ENCODE measurements at regions not wholly inside any gene's neighbourhood (a gene's known extent, or its start where the extent isn't known, plus 50 kb on each side); places are given as distances from the start of the nearest gene placed in this dataset.
A peak's percentile ranks its signal among the peaks of the same experiment; 100 is the strongest.

GRCh38 chr5:82522897-82523296, 244.7 kb upstream of the RPS23 start:
- H2BK5ac ChIP-seq (ENCODE audit: low read depth, low read length, poor library complexity): no peak overlapping the region
- H3K18ac ChIP-seq (ENCODE audit: low read length): no peak overlapping the region
- WGBS (ENCODE audit: extremely low coverage, insufficient coverage, insufficient read length): no CpG with 5 or more reads among the region's 7 CpGs
- no peak overlapping the region for H4K8ac ChIP-seq (ENCODE audit: low read depth, low read length)
- no peaks in the 10 kb centered on the region for H3K36me3 ChIP-seq (ENCODE audit: control insufficient read depth in 1 of 2, insufficient read depth in 2 of 2, low read length in 2 of 2)
- H3K9ac ChIP-seq (ENCODE audit: low read length): no peak overlapping the region
- no peak overlapping the region for H3K23ac ChIP-seq (ENCODE audit: low read length)
- no peak overlapping the region for H3K4me2 ChIP-seq (ENCODE audit: low read length)
- no peak overlapping the region for H3K14ac ChIP-seq (ENCODE audit: low read length)
- no peak overlapping the region for H3K4ac ChIP-seq (ENCODE audit: low read depth, low read length)
- H4K12ac ChIP-seq (ENCODE audit: low read depth, low read length): no peak overlapping the region
- H3K27ac ChIP-seq (ENCODE audit: low read depth, low read length): no peak overlapping the region
- no peak overlapping the region for H3K4me3 ChIP-seq (ENCODE audit: low read depth, low read length)
- H3K9me3 ChIP-seq (ENCODE audit: insufficient read depth, low read depth, low read length): no peaks in the 10 kb centered on the region
- no peak overlapping the region for H2AFZ ChIP-seq (ENCODE audit: insufficient read depth, low read length, poor library complexity)
- H2AK5ac ChIP-seq (ENCODE audit: low read length): no peak overlapping the region
- no peaks in the 10 kb centered on the region for H3K4me1 ChIP-seq (ENCODE audit: control insufficient read depth in 1 of 2, insufficient read depth in 2 of 2, low read length in 2 of 2)
- no peaks in the 10 kb centered on the region for H3K79me2 ChIP-seq (ENCODE audit: control insufficient read depth, insufficient read depth, low read length, poor library complexity)
- no peaks in the 10 kb centered on the region for H3K79me1 ChIP-seq (ENCODE audit: low read length)
- H2BK12ac ChIP-seq (ENCODE audit: low read length): no peak overlapping the region
- no peak overlapping the region for H2BK120ac ChIP-seq (ENCODE audit: insufficient read depth, low read length, poor library complexity)
- H4K91ac ChIP-seq (ENCODE audit: low read depth, low read length): no peak overlapping the region
- no peaks in the 10 kb centered on the region for H3K27me3 ChIP-seq (ENCODE audit: insufficient read depth, low read length)
- no peak for DNase-seq

- no peak overlapping the region for H2BK5ac ChIP-seq (ENCODE audit: low read depth, low read length, poor library complexity)
- no peaks in the 10 kb centered on the region for H3K36me3 ChIP-seq (ENCODE audit: control insufficient read depth in 1 of 2, insufficient read depth in 2 of 2, low read length in 2 of 2)
- no peaks in the 10 kb centered on the region for H3K27me3 ChIP-seq (ENCODE audit: insufficient read depth, low read length)
- H3K23ac ChIP-seq (ENCODE audit: low read length): no peak overlapping the region
- no peak for DNase-seq
- H2BK120ac ChIP-seq (ENCODE audit: insufficient read depth, low read length, poor library complexity): no peak overlapping the region
- H3K18ac ChIP-seq (ENCODE audit: low read length): no peak overlapping the region
- H3K9me3 ChIP-seq (ENCODE audit: insufficient read depth, low read depth, low read length): no peaks in the 10 kb centered on the region
- H3K4ac ChIP-seq (ENCODE audit: low read depth, low read length): no peak overlapping the region
- H2BK12ac ChIP-seq (ENCODE audit: low read length): no peak overlapping the region
- no peak overlapping the region for H2AFZ ChIP-seq (ENCODE audit: insufficient read depth, low read length, poor library complexity)
- H2AK5ac ChIP-seq (ENCODE audit: low read length): no peak overlapping the region
- H3K14ac ChIP-seq (ENCODE audit: low read length): no peak overlapping the region
- no peaks in the 10 kb centered on the region for H3K79me1 ChIP-seq (ENCODE audit: low read length)
- no peak overlapping the region for H3K4me3 ChIP-seq (ENCODE audit: low read depth, low read length)
- no peaks in the 10 kb centered on the region for H3K79me2 ChIP-seq (ENCODE audit: control insufficient read depth, insufficient read depth, low read length, poor library complexity)
- H3K4me2 ChIP-seq (ENCODE audit: low read length): no peak overlapping the region
- no CpG with 5 or more reads among the region's 4 CpGs for WGBS (ENCODE audit: extremely low coverage, insufficient coverage, insufficient read length)
- no peak overlapping the region for H3K9ac ChIP-seq (ENCODE audit: low read length)
- H3K4me1 ChIP-seq (ENCODE audit: control insufficient read depth in 1 of 2, insufficient read depth in 2 of 2, low read length in 2 of 2): no peaks in the 10 kb centered on the region
- H4K12ac ChIP-seq (ENCODE audit: low read depth, low read length): no peak overlapping the region
- no peak overlapping the region for H3K27ac ChIP-seq (ENCODE audit: low read depth, low read length)
- H4K8ac ChIP-seq (ENCODE audit: low read depth, low read length): no peak overlapping the region
- H4K91ac ChIP-seq (ENCODE audit: low read depth, low read length): no peak overlapping the region
Observed at GRCh38 chr5:82521431-82522051, 243.4 kb upstream of the RPS23 start.

- Histone ChIP-seq H3K27ac (ENCODE audit: low read depth, low read length) (no peak overlapping the region), H3K18ac (ENCODE audit: low read length) (no peak overlapping the region), H2AK5ac (ENCODE audit: low read length) (no peak overlapping the region), H2BK12ac (ENCODE audit: low read length) (no peak overlapping the region), H3K4ac (ENCODE audit: low read depth, low read length) (no peak overlapping the region), H3K79me2 (ENCODE audit: control insufficient read depth, insufficient read depth, low read length, poor library complexity) (no peaks in the 10 kb centered on the region), H3K14ac (ENCODE audit: low read length) (no peak overlapping the region), H2BK120ac (ENCODE audit: insufficient read depth, low read length, poor library complexity) (no peak overlapping the region), H3K23ac (ENCODE audit: low read length) (no peak overlapping the region), H3K9me3 (ENCODE audit: insufficient read depth, low read depth, low read length) (no peaks in the 10 kb centered on the region), H3K4me1 (ENCODE audit: control insufficient read depth in 1 of 2, insufficient read depth in 2 of 2, low read length in 2 of 2) (no peaks in the 10 kb centered on the region), H3K9ac (ENCODE audit: low read length) (peak overlapping the region; percentile 56), H4K12ac (ENCODE audit: low read depth, low read length) (no peak overlapping the region), H2AFZ (ENCODE audit: insufficient read depth, low read length, poor library complexity) (no peak overlapping the region), H3K36me3 (ENCODE audit: control insufficient read depth in 1 of 2, insufficient read depth in 2 of 2, low read length in 2 of 2) (no peaks in the 10 kb centered on the region), H3K4me2 (ENCODE audit: low read length) (no peak overlapping the region), H4K91ac (ENCODE audit: low read depth, low read length) (no peak overlapping the region), H2BK5ac (ENCODE audit: low read depth, low read length, poor library complexity) (no peak overlapping the region), H3K27me3 (ENCODE audit: insufficient read depth, low read length) (no peaks in the 10 kb centered on the region), H3K4me3 (ENCODE audit: low read depth, low read length) (no peak overlapping the region), H3K79me1 (ENCODE audit: low read length) (no peaks in the 10 kb centered on the region), H4K8ac (ENCODE audit: low read depth, low read length) (no peak overlapping the region)
- no CpG with 5 or more reads among the region's 3 CpGs for WGBS (ENCODE audit: extremely low coverage, insufficient coverage, insufficient read length)
- no peak for DNase-seq
Observed at GRCh38 chr5:82519558-82519957, 241.4 kb upstream of the RPS23 start.

GRCh38 chr5:82517544-82518075, 239.5 kb upstream of the RPS23 start:
- Histone ChIP-seq H3K9ac (ENCODE audit: low read length) (no peak overlapping the region), H3K27me3 (ENCODE audit: insufficient read depth, low read length) (no peaks in the 10 kb centered on the region), H4K91ac (ENCODE audit: low read depth, low read length) (no peak overlapping the region), H3K18ac (ENCODE audit: low read length) (no peak overlapping the region), H4K8ac (ENCODE audit: low read depth, low read length) (no peak overlapping the region), H3K27ac (ENCODE audit: low read depth, low read length) (no peak overlapping the region), H3K4me3 (ENCODE audit: low read depth, low read length) (no peak overlapping the region), H3K9me3 (ENCODE audit: insufficient read depth, low read depth, low read length) (no peaks in the 10 kb centered on the region), H3K79me2 (ENCODE audit: control insufficient read depth, insufficient read depth, low read length, poor library complexity) (no peaks in the 10 kb centered on the region), H2BK120ac (ENCODE audit: insufficient read depth, low read length, poor library complexity) (no peak overlapping the region), H3K4me2 (ENCODE audit: low read length) (no peak overlapping the region), H2AK5ac (ENCODE audit: low read length) (no peak overlapping the region), H3K4me1 (ENCODE audit: control insufficient read depth in 1 of 2, insufficient read depth in 2 of 2, low read length in 2 of 2) (no peaks in the 10 kb centered on the region), H3K23ac (ENCODE audit: low read length) (no peak overlapping the region), H3K4ac (ENCODE audit: low read depth, low read length) (no peak overlapping the region), H3K36me3 (ENCODE audit: control insufficient read depth in 1 of 2, insufficient read depth in 2 of 2, low read length in 2 of 2) (no peaks in the 10 kb centered on the region), H2BK5ac (ENCODE audit: low read depth, low read length, poor library complexity) (no peak overlapping the region), H3K14ac (ENCODE audit: low read length) (no peak overlapping the region), H2BK12ac (ENCODE audit: low read length) (no peak overlapping the region), H3K79me1 (ENCODE audit: low read length) (no peaks in the 10 kb centered on the region), H2AFZ (ENCODE audit: insufficient read depth, low read length, poor library complexity) (no peak overlapping the region), H4K12ac (ENCODE audit: low read depth, low read length) (no peak overlapping the region)
- no CpG with 5 or more reads among the region's 4 CpGs for WGBS (ENCODE audit: extremely low coverage, insufficient coverage, insufficient read length)
- no peak for DNase-seq

Data from trophoblast cell (in vitro differentiated cells and primary cell).